Progenitor cell of endocrine pancreas (in vitro differentiated cells): ENCODE measurements at regions not wholly inside any gene's neighbourhood (a gene's known extent, or its start where the extent isn't known, plus 50 kb on each side); places are given as distances from the start of the nearest gene placed in this dataset.
A peak's percentile ranks its signal among the peaks of the same experiment; 100 is the strongest.
"Not testable (repeated sequence)": the region's sequence is repeated elsewhere in the genome, so short reads cannot be mapped to it uniquely, and the experiment has no call there.

ENCODE experiments used
- DNase-seq: peaks from one replicate; pipeline ENCODE4 v3.0.0; 2021; ENCODE audit warnings: low spot score; ENCODE audit not compliant: unreplicated experiment
- H3K27ac Mint-ChIP-seq: 2 replicates; pipeline ENCODE4 v1.8.0; 2021; ENCODE audit warnings: mild to moderate bottlenecking, moderate library complexity, mixed read lengths
- H3K27me3 Mint-ChIP-seq: 2 replicates; pipeline ENCODE4 v1.8.0; 2021; ENCODE audit warnings: mixed read lengths
- H3K36me3 Mint-ChIP-seq: 2 replicates; pipeline ENCODE4 v1.8.0; 2022; ENCODE audit warnings: mixed read lengths; ENCODE audit not compliant: insufficient read depth
- H3K4me1 Mint-ChIP-seq: 2 replicates; pipeline ENCODE4 v1.8.0; 2021; ENCODE audit warnings: low read depth, mixed read lengths
- H3K4me3 Mint-ChIP-seq: 2 replicates; pipeline ENCODE4 v1.8.0; 2021; ENCODE audit warnings: low read depth, mild to moderate bottlenecking, moderate library complexity, mixed read lengths
- H3K9me3 Mint-ChIP-seq: 2 replicates; pipeline ENCODE4 v1.8.0; 2021; ENCODE audit warnings: low read depth, mixed read lengths
- CTCF ChIP-seq: fragments of 200-600 bp; sonication (generic); IDR thresholded peaks from one replicate; pipeline ENCODE4 v1.5.0; 2021; ENCODE audit warnings: antibody characterized with exemption, mild to moderate bottlenecking; ENCODE audit not compliant: unreplicated experiment

DNA sequence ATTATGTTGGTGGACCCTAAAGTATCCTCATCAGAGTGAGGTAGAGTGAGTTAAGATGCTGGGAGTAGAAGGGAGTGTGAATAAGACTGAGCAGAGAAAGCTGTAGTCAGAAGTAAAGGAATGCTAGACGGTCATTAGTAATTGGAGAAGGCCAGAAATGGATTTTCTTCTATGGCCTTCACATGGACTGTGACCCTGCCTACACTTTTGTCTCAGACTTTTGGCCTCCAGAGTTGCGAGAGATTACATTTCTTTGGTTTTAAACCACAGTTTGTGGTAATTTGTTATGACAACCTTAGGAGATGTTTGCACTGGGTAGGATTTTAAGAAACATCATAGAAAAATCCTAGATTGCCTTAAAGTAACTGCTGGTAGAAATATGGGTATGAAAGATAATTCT, 1267.7 kb upstream of the TMEFF2 start:
- H3K27ac Mint-ChIP-seq: no peak overlapping the region
- DNase-seq: no peak
- H3K4me3 Mint-ChIP-seq: no peak overlapping the region
- TF ChIP-seq CTCF: no peak
- no peaks in the 10 kb centered on the region for H3K27me3 Mint-ChIP-seq
- no peaks in the 10 kb centered on the region for H3K36me3 Mint-ChIP-seq
- H3K9me3 Mint-ChIP-seq: peaks cover 13% of the 10 kb centered on the region
- peaks cover 5% of the 10 kb centered on the region for H3K4me1 Mint-ChIP-seq

DNA sequence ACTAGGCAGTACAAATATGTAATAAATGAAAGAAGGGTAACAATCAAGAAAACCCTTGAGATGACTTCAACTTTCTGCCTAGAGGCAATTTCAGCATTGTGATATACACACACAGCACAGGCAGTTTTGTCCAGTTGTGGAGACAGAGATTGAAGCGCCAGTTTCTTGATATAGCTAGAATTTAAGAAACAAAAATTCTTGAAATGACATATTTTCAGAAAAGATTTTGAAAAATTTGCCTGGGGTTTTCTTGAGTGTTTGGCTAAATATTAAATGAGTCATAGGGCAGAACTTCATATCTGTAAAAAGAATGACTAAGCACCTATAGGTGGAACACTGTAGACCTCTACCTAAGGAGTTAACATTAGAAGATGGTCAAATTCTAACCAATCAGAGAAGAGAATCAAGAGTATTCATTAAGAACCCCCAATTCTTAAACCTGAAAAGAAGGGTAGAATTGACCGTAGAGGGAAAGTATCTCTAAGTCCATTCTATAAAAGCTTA, 1266.8 kb upstream of the TMEFF2 start:
- Mint-ChIP-seq H3K4me1 (peaks cover 2% of the 10 kb centered on the region), H3K4me3 (no peak overlapping the region), H3K27ac (no peak overlapping the region), H3K9me3 (peaks cover 16% of the 10 kb centered on the region), H3K27me3 (no peaks in the 10 kb centered on the region), H3K36me3 (no peaks in the 10 kb centered on the region)
- DNase-seq: no peak
- TF ChIP-seq CTCF: no peak

DNA sequence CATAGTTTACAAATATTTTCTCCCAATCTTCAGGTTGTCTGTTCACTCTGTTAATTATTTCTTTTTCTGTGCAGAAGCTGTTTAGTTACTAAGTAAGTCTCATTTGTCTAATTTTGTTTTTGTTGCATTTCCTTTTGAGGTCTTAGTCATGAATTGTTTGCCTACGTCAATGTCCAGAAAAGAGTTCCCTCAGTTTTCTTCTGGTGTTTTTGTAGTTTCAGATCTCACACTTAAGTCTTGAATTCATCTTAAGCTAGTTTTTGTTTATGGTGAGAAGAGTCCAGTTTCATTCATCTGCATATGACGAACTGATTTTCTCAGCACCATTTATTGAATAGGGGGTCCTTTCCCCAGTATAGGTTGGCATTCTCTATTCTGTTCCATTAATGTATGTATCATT, 1252.2 kb upstream of the TMEFF2 start:
- no peak overlapping the region for H3K4me3 Mint-ChIP-seq
- no peak overlapping the region for H3K27ac Mint-ChIP-seq
- H3K4me1 Mint-ChIP-seq: no peaks in the 10 kb centered on the region
- no peak for DNase-seq
- no peaks in the 10 kb centered on the region for H3K36me3 Mint-ChIP-seq
- H3K27me3 Mint-ChIP-seq: no peaks in the 10 kb centered on the region
- H3K9me3 Mint-ChIP-seq: peaks cover 6% of the 10 kb centered on the region
- TF ChIP-seq CTCF: no peak

GRCh38 chr2:193442293-193442692, 1247.6 kb upstream of the TMEFF2 start:
- TF ChIP-seq CTCF: no peak
- Mint-ChIP-seq H3K27ac (no peak overlapping the region), H3K9me3 (peaks cover 5% of the 10 kb centered on the region), H3K4me3 (no peak overlapping the region), H3K36me3 (no peaks in the 10 kb centered on the region), H3K27me3 (no peaks in the 10 kb centered on the region), H3K4me1 (no peaks in the 10 kb centered on the region)
- no peak for DNase-seq

GRCh38 chr2:193428336-193428818, 1233.6 kb upstream of the TMEFF2 start:
- H3K4me3 Mint-ChIP-seq: no peak overlapping the region
- no peaks in the 10 kb centered on the region for H3K27me3 Mint-ChIP-seq
- TF ChIP-seq CTCF: no peak
- peak; percentile 10 for DNase-seq
- H3K9me3 Mint-ChIP-seq: peaks cover 7% of the 10 kb centered on the region
- H3K27ac Mint-ChIP-seq: peak overlapping the region; percentile 74
- H3K4me1 Mint-ChIP-seq: peaks cover 17% of the 10 kb centered on the region
- no peaks in the 10 kb centered on the region for H3K36me3 Mint-ChIP-seq

DNA sequence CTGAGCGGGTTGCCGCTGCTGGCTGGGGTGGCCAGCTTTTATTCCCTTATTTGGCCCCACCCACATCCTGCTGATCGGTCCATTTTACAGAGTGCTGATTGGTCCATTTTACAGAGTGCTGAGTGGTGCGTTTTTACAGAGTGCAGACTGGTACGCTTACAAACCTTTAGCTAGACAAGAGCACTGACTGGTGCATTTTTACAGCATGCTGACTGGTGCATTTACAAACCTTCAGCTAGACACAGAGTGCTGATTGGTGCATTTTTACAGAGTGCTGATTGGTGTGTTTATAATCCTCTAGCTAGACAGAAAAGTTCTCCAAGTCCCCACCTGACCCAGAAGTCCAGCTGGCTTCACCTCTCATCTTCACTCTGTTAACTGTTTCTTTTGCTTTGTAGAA, 1217.6 kb upstream of the TMEFF2 start:
- H3K36me3 Mint-ChIP-seq, DNase-seq, H3K4me1 Mint-ChIP-seq: not testable (repeated sequence)

More for the DNA sequence above, 1217.6 kb upstream of the TMEFF2 start:
- H3K4me3 Mint-ChIP-seq, H3K27ac Mint-ChIP-seq, H3K27me3 Mint-ChIP-seq, H3K9me3 Mint-ChIP-seq: not testable (repeated sequence)
